ENCODE measurements at regions not wholly inside any gene's neighbourhood (a gene's known extent, or its start where the extent isn't known, plus 50 kb on each side); places are given as distances from the start of the nearest gene placed in this dataset.

DNA sequence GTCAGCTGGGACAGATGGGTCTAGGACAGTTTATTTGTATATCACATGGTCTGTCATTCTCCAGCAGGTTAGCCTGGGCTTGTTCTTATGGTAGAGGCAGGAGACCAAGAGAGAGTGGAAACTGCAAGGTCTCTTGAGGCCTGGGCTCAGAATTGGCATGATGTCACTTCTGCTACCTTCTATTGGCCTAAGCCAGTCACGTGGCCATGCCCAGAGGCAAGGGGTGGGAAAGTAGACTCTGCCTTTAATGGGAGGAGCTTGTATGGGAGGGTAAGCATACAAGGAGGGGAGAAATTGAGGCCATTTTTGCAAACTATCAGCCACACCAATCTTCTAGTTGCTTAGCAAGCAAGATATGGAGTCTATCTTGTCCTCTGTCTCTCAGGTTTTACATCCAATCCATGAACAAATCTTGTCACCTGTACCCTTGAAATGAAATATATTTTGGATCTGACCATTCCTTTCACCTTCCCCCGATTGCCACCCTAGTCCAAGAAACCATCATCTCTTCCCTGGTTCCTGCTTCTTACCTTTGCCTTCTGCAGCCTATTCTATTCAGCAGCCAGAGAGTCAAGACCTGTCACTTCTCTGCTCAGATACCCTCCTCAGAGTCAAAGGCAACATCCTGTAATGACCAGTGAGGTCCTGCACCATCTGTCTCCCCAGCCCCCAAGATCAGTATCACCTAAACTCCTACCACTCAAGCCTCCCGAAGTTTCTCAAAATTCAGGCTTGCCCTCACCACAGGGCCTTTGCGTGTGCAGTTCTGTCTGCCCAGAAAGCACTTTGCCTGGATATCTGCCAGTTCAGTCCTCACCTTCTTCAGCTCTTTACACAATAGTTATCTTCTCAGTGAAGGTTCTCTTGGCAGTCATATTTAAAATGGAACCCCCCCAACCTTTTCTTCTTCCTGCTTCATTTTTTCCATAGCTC lies 240.0 kb downstream of the LOXHD1 start (continued):
- TF ChIP-seq, protein P1, sequence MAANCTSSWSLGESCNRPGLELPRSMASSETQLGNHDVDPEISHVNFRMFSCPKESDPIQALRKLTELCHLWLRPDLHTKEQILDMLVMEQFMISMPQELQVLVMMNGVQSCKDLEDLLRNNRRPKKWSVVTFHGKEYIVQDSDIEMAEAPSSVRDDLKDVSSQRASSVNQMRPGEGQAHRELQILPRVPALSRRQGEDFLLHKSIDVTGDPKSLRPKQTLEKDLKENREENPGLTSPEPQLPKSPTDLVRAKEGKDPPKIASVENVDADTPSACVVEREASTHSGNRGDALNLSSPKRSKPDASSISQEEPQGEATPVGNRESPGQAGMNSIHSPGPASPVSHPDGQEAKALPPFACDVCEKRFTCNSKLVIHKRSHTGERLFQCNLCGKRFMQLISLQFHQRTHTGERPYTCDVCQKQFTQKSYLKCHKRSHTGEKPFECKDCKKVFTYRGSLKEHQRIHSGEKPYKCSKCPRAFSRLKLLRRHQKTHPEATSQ (tag by site-specific recombination; IDR thresholded peaks at IDR 0.05) = no peak
- TF ChIP-seq ZNF830 (tag by site-specific recombination; IDR thresholded peaks at IDR 0.05; ENCODE audit: low read depth) (no peak), GFI1B (tag by site-specific recombination; IDR thresholded peaks at IDR 0.05) (no peak), HOXA7 (CRISPR knock-in tag; IDR thresholded peaks at IDR 0.05; ENCODE audit: borderline replicate concordance) (no peak), ZNF548 (tag by site-specific recombination; IDR thresholded peaks at IDR 0.05) (no peak), PRDM1 (tag by site-specific recombination; IDR thresholded peaks at IDR 0.05) (peak; percentile 34; the same call in 1 of the 2 replicates), ZNF555 (tag by site-specific recombination; conservative IDR thresholded peaks at IDR 0.05) (no peak), ZFP41 (tag by site-specific recombination; IDR thresholded peaks at IDR 0.05; ENCODE audit: borderline replicate concordance) (no peak), ZNF768 (tag by site-specific recombination; IDR thresholded peaks at IDR 0.05) (no peak), ZNF132 (tag by site-specific recombination; IDR thresholded peaks at IDR 0.05; ENCODE audit: borderline replicate concordance) (no peak), ZFP3 (tag by site-specific recombination; IDR thresholded peaks at IDR 0.05; ENCODE audit: low read depth) (no peak), ZNF10 (tag by site-specific recombination; IDR thresholded peaks at IDR 0.05) (no peak), ZNF274 (IDR thresholded peaks at IDR 0.05; ENCODE audit: low read length) (no peak), ZNF274 (tag by site-specific recombination; IDR thresholded peaks at IDR 0.05; ENCODE audit: borderline replicate concordance) (no peak), ZNF76 (tag by site-specific recombination; IDR thresholded peaks at IDR 0.05; ENCODE audit: borderline replicate concordance, low read depth) (no peak), RBAK (tag by site-specific recombination; IDR thresholded peaks at IDR 0.05) (no peak), ZNF211 (tag by site-specific recombination; IDR thresholded peaks at IDR 0.05; ENCODE audit: low read depth) (no peak), ZSCAN16 (tag by site-specific recombination; IDR thresholded peaks at IDR 0.05) (no peak)
- TF ChIP-seq, protein P2, sequence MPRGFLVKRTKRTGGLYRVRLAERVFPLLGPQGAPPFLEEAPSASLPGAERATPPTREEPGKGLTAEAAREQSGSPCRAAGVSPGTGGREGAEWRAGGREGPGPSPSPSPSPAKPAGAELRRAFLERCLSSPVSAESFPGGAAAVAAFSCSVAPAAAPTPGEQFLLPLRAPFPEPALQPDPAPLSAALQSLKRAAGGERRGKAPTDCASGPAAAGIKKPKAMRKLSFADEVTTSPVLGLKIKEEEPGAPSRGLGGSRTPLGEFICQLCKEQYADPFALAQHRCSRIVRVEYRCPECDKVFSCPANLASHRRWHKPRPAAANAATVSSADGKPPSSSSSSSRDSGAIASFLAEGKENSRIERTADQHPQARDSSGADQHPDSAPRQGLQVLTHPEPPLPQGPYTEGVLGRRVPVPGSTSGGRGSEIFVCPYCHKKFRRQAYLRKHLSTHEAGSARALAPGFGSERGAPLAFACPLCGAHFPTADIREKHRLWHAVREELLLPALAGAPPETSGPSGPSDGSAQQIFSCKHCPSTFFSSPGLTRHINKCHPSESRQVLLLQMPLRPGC (tag by site-specific recombination; IDR thresholded peaks at IDR 0.05) = no peak
- TF ChIP-seq, protein P3, sequence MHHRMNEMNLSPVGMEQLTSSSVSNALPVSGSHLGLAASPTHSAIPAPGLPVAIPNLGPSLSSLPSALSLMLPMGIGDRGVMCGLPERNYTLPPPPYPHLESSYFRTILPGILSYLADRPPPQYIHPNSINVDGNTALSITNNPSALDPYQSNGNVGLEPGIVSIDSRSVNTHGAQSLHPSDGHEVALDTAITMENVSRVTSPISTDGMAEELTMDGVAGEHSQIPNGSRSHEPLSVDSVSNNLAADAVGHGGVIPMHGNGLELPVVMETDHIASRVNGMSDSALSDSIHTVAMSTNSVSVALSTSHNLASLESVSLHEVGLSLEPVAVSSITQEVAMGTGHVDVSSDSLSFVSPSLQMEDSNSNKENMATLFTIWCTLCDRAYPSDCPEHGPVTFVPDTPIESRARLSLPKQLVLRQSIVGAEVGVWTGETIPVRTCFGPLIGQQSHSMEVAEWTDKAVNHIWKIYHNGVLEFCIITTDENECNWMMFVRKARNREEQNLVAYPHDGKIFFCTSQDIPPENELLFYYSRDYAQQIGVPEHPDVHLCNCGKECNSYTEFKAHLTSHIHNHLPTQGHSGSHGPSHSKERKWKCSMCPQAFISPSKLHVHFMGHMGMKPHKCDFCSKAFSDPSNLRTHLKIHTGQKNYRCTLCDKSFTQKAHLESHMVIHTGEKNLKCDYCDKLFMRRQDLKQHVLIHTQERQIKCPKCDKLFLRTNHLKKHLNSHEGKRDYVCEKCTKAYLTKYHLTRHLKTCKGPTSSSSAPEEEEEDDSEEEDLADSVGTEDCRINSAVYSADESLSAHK (tag by site-specific recombination; IDR thresholded peaks at IDR 0.05) = 0 out of 2 replicates have a peak, but pooled peaks have one; percentile 7
- TF ChIP-seq, protein P4, sequence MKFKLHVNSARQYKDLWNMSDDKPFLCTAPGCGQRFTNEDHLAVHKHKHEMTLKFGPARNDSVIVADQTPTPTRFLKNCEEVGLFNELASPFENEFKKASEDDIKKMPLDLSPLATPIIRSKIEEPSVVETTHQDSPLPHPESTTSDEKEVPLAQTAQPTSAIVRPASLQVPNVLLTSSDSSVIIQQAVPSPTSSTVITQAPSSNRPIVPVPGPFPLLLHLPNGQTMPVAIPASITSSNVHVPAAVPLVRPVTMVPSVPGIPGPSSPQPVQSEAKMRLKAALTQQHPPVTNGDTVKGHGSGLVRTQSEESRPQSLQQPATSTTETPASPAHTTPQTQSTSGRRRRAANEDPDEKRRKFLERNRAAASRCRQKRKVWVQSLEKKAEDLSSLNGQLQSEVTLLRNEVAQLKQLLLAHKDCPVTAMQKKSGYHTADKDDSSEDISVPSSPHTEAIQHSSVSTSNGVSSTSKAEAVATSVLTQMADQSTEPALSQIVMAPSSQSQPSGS (tag by site-specific recombination; IDR thresholded peaks at IDR 0.05; ENCODE audit: low read depth) = peak; percentile 75
- TF ChIP-seq, protein P5, sequence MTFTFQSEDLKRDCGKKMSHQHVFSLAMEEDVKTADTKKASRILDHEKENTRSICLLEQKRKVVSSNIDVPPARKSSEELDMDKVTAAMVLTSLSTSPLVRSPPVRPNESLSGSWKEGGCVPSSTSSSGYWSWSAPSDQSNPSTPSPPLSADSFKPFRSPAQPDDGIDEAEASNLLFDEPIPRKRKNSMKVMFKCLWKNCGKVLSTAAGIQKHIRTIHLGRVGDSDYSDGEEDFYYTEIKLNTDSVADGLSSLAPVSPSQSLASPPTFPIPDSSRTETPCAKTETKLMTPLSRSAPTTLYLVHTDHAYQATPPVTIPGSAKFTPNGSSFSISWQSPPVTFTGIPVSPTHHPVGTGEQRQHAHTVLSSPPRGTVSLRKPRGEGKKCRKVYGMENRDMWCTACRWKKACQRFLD (tag by site-specific recombination; IDR thresholded peaks at IDR 0.05) = no peak
- TF ChIP-seq, protein P6, sequence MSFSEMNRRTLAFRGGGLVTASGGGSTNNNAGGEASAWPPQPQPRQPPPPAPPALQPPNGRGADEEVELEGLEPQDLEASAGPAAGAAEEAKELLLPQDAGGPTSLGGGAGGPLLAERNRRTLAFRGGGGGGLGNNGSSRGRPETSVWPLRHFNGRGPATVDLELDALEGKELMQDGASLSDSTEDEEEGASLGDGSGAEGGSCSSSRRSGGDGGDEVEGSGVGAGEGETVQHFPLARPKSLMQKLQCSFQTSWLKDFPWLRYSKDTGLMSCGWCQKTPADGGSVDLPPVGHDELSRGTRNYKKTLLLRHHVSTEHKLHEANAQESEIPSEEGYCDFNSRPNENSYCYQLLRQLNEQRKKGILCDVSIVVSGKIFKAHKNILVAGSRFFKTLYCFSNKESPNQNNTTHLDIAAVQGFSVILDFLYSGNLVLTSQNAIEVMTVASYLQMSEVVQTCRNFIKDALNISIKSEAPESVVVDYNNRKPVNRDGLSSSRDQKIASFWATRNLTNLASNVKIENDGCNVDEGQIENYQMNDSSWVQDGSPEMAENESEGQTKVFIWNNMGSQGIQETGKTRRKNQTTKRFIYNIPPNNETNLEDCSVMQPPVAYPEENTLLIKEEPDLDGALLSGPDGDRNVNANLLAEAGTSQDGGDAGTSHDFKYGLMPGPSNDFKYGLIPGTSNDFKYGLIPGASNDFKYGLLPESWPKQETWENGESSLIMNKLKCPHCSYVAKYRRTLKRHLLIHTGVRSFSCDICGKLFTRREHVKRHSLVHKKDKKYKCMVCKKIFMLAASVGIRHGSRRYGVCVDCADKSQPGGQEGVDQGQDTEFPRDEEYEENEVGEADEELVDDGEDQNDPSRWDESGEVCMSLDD (tag by site-specific recombination; IDR thresholded peaks at IDR 0.05) = no peak
